GM18858 (cell line): ENCODE measurements at regions not wholly inside any gene's neighbourhood (a gene's known extent, or its start where the extent isn't known, plus 50 kb on each side); places are given as distances from the start of the nearest gene placed in this dataset.
"Not testable (repeated sequence)": the region's sequence is repeated elsewhere in the genome, so short reads cannot be mapped to it uniquely, and the experiment has no call there.

Source experiments
- ATAC-seq: cut with Tn5 transposase; IDR thresholded peaks from one replicate; pipeline ENCODE4 v1.9.1; 2021; ENCODE audit not compliant: unreplicated experiment

- ATAC-seq, result no peak
Measured at GRCh38 chr2:144131042-144131441, 388.9 kb downstream of the ZEB2 start.

GRCh38 chr2:144130551-144130950 lies 389.4 kb downstream of the ZEB2 start:
- ATAC-seq, result no peak

GRCh38 chr2:144128130-144128746 lies 391.7 kb downstream of the ZEB2 start:
- no peak for ATAC-seq

- ATAC-seq, result no peak
Measured at GRCh38 chr2:144127693-144128092, 392.2 kb downstream of the ZEB2 start.

DNA sequence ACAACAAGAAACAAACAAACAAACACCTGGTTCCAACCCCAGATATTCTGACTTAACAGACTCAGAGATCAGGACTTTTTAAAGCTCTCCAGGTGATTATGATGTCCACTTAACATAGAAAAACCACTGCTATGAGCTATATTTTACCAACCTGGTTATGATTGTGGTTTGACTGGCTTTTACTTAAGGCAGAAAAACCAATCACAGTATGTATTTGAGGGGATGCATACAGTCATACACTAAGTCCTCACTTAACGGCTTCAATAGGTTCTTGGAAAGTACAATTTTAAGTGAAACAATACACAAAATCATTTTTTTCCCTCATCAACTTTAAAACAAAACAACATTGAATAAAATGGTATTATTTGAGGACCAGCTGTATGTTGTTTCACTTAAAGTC lies 393.6 kb downstream of the ZEB2 start:
- ATAC-seq, result no peak

DNA sequence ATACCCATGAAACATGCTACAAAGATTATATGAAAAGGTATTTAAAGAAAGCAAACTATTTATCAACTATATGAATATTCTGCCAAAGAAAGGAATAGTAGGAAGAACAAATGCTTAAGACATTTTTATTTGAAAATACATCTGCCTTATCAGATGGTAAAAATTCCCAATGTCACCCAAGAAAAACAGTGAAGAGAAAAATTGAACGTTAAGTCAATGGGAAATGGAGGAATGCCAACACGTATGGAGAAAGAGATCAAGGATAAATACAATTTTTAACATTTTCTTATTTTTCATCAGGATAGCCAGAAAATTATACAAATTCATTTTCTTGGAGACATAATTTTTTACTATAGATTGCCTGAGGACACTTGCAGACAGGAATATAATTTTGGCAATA lies 394.2 kb downstream of the ZEB2 start:
- ATAC-seq, result no peak

DNA sequence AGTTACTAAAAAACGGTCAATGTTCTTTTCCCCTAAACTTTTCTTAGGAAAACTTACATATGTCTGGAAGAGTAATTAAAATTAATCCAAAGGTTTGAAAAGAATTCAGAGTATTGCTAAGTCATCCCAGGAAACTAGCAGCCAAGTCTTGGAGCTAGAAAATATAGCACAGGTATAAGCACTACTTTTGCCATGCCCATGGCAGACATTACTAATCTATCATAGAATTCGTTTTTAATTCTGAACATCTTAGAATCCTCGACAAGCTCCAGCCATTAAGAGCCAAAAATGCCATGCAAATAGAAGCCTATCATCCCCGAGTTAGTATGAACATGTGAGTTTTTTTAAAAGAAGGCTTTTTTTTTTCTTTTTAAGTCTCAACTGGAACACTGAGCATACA lies 395.0 kb downstream of the ZEB2 start:
- no peak for ATAC-seq

GRCh38 chr2:144120487-144120886 lies 399.4 kb downstream of the ZEB2 start:
- ATAC-seq, result no peak

- no peak for ATAC-seq
Measured at GRCh38 chr2:144117086-144117485, 402.8 kb downstream of the ZEB2 start.

GRCh38 chr2:144115739-144116291 lies 404.1 kb downstream of the ZEB2 start:
- ATAC-seq, result no peak

- ATAC-seq, result no peak
Measured at GRCh38 chr2:144114760-144115159, 405.2 kb downstream of the ZEB2 start.

GRCh38 chr2:144111437-144111836 lies 408.5 kb downstream of the ZEB2 start:
- ATAC-seq, result no peak

DNA sequence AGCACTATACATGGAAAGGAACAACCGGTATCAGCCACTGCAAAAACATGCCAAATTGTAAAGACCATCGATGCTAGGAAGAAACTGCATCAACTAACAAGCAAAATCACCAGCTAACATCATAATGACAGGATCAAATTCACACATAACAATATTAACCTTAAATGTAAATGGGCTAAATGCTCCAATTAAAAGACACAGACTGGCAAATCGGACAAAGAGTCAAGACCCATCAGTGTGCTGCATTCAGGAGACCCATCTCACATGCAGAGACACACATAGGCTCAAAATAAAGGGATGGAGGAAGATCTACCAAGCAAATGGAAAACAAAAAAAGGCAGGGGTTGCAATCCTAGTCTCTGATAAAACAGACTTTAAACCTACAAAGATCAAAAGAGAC lies 413.8 kb downstream of the ZEB2 start:
- not testable (repeated sequence) for ATAC-seq

DNA sequence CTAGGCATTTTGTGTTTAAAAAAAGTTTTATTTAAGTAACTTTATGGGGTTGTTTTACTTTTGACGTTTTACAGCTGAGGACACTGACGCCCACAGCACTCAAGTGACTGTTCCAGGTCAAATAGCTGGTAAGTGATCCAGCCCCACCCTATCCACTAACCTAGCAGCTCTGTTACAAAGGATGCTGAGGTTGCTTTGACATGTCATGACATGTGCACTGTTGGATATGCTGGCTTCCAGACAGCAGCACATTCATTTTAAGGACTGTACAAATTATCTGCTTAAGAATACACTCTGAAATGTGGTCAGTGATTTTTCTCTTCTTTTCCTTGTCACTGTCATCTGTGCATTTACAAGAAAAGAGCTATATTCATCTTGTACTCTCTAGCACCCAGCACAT lies 417.5 kb downstream of the ZEB2 start:
- ATAC-seq, result no peak

- ATAC-seq, result no peak
Measured at GRCh38 chr2:144099780-144100377, 420.0 kb downstream of the ZEB2 start.

GRCh38 chr2:144099340-144099739 lies 420.6 kb downstream of the ZEB2 start:
- no peak for ATAC-seq

- no peak for ATAC-seq
Measured at GRCh38 chr2:144097440-144098225, 422.3 kb downstream of the ZEB2 start.

DNA sequence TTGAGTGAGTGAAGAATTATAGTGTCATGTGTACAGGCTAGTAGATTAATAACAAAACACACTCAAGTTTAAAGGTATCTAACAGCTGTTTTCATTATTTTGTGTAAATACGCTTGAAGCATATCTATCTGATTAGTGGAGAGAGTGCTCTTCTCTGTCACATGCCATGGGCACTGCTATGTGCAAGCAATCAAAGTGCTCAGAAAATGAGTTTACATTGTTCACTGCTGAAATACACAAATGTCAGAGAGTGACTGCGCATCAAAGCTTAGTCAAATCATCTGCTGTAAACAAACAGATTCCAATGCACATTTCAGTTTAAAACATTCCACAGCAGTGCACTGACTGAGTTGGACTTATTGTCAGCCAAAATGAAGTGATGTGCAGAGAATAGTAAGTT lies 423.4 kb downstream of the ZEB2 start:
- ATAC-seq, result no peak

GRCh38 chr2:144094408-144095151 lies 425.3 kb downstream of the ZEB2 start:
- no peak for ATAC-seq

GRCh38 chr2:144091622-144092021 lies 428.3 kb downstream of the ZEB2 start:
- ATAC-seq, result no peak

DNA sequence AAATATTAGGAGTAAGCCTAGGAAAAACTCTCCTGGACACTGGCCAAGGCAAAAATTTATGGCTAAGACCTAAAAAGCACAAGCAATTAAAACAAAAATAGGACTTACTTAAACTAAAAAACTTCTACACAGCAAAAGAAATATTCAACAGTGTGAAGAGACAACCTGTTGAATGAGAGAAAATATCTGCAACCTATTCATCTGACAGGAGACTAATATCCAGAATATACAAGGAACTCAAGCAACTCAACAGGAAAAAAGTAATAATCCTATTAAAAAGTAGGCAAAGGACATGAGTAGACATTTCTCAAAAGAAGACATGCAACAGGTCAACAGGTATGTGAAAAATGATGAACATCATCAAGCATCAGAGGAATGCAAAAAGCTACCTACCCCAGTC lies 431.1 kb downstream of the ZEB2 start:
- no peak for ATAC-seq
